HCT116 (cell line): ENCODE measurements at regions not wholly inside any gene's neighbourhood (a gene's known extent, or its start where the extent isn't known, plus 50 kb on each side); places are given as distances from the start of the nearest gene placed in this dataset.

ENCODE experiments used
- ATAC-seq: fragments of 200-7000 bp; cut with Tn5 transposase; 2 replicates; pipeline ENCODE4 v1.9.1; 2020; ENCODE audit warnings: mild to moderate bottlenecking, moderate library complexity
- BruUV-seq: library from RNA; stranded (reverse); fragments of 400-500 nt; replicated peaks from 2 replicates; lab custom pipeline; 2021; lab: Mats Ljungman, UMichigan
- CTCF ChIA-PET: fragments of 300-600 bp; sonication (Branson Sonifier 250); formaldehyde crosslinking; loops from one replicate; lab custom pipeline; 2021; ENCODE audit warnings: antibody characterized with exemption; lab: Charles Lee
- POLR2A ChIA-PET: fragments of 300-600, 350-600 bp; sonication (Branson Sonifier 250); formaldehyde crosslinking; loops from one replicate; lab custom pipeline; 2021; ENCODE audit warnings: antibody characterized with exemption; lab: Charles Lee
- RAD21 ChIA-PET, 2 experiments: fragments of 300-600 bp; sonication (Branson Sonifier 250); formaldehyde crosslinking; loops; one replicate each; lab custom pipeline; 2023; ENCODE audit warnings: low total read pairs in 2 of 2; ENCODE audit not compliant: uncharacterized antibody in 2 of 2, unreplicated experiment in 2 of 2, low non-redundant PET in 1 of 2; lab: Charles Lee
- DNase-seq: peaks from one replicate; pipeline ENCODE4 v3.0.0-alpha.2; 2010; ENCODE audit warnings: low read depth, low spot score
- H2AFZ ChIP-seq: fragments of 200-600 bp; shearing (Covaris generic), sonication (generic); 2 replicates; pipeline ENCODE4 v1.6.1; 2017; ENCODE audit warnings: low read depth, mixed run types, mixed read lengths, antibody characterized with exemption, low read length; ENCODE audit not compliant: poor library complexity, severe bottlenecking
- H3K27ac ChIP-seq: 2 replicates; pipeline ENCODE4 v1.5.1; 2012; ENCODE audit warnings: low read depth, low read length
- H3K27me3 ChIP-seq: fragments of 200-600 bp; sonication (generic); 2 replicates; pipeline ENCODE4 v1.6.1; 2016; ENCODE audit warnings: mixed run types, low read length, mixed read lengths; ENCODE audit not compliant: insufficient read depth
- H3K36me3 ChIP-seq, 2 experiments: fragments of 200-500 bp in 1 of 2; fragments of 200-600 bp in 1 of 2; sonication (Bioruptor generic) in 1 of 2; sonication (generic) in 1 of 2; 2 replicates each; pipeline versions ENCODE4 v1.5.1 to v1.6.1; 2014 to 2016; ENCODE audit warnings: low read length in 2 of 2, inconsistent platforms in 1 of 2, mixed read lengths in 1 of 2, mixed run types in 1 of 2; ENCODE audit not compliant: insufficient read depth in 2 of 2, control insufficient read depth in 1 of 2
- H3K4me1 ChIP-seq, 2 experiments: fragments of 200-600 bp in 1 of 2; sonication (generic) in 1 of 2; 2 replicates each; pipeline versions ENCODE4 v1.5.1 to v1.6.1; 2012 to 2017; ENCODE audit warnings: low read length in 2 of 2, inconsistent platforms in 1 of 2, mild to moderate bottlenecking in 1 of 2, mixed read lengths in 1 of 2, mixed run types in 1 of 2, moderate library complexity in 1 of 2; ENCODE audit not compliant: insufficient read depth in 2 of 2, control insufficient read depth in 1 of 2
- H3K4me2 ChIP-seq: fragments of 200-600 bp; sonication (generic); 2 replicates; pipeline ENCODE4 v1.6.1; 2017; ENCODE audit warnings: mixed run types, low read length, mixed read lengths
- H3K4me3 ChIP-seq, 2 experiments: fragments of 200-600 bp in 1 of 2; sonication (generic) in 1 of 2; replicated peaks in 1 of 2; 2 replicates each; pipeline ENCODE4 v1.5.1; 2011 to 2016; ENCODE audit warnings: low read length in 2 of 2, control low read depth in 1 of 2, low read depth in 1 of 2, mild to moderate bottlenecking in 1 of 2, mixed read lengths in 1 of 2, mixed run types in 1 of 2
- H3K79me2 ChIP-seq: fragments of 200-600 bp; sonication (generic); 2 replicates; pipeline ENCODE4 v1.6.1; 2017; ENCODE audit warnings: mild to moderate bottlenecking, mixed run types, low read length, moderate library complexity, mixed read lengths; ENCODE audit not compliant: insufficient read depth
- H3K9ac ChIP-seq: fragments of 200-600 bp; sonication (generic); 2 replicates; pipeline ENCODE4 v1.6.1; 2016; ENCODE audit warnings: low read length, mixed read lengths
- H3K9me2 ChIP-seq: fragments of 200-600 bp; sonication (generic), shearing (Covaris generic); 2 replicates; pipeline ENCODE4 v1.6.1; 2017; ENCODE audit warnings: mixed run types, mild to moderate bottlenecking, moderate library complexity; ENCODE audit not compliant: insufficient read depth
- H3K9me3 ChIP-seq, 2 experiments: fragments of 200-500 bp in 1 of 2; fragments of 200-600 bp in 1 of 2; sonication (Bioruptor generic) in 1 of 2; sonication (generic) in 1 of 2; 2 replicates each; pipeline ENCODE4 v1.6.1; 2014 to 2017; ENCODE audit warnings: low read length in 2 of 2, mixed read lengths in 2 of 2, inconsistent platforms in 1 of 2, low read depth in 1 of 2, mild to moderate bottlenecking in 1 of 2, mixed run types in 1 of 2, moderate library complexity in 1 of 2; ENCODE audit not compliant: control insufficient read depth in 1 of 2, insufficient read depth in 1 of 2
- H4K20me1 ChIP-seq: fragments of 200-600 bp; sonication (generic), shearing (Covaris generic); 2 replicates; pipeline ENCODE4 v1.6.1; 2017; ENCODE audit warnings: mixed run types, mild to moderate bottlenecking, moderate library complexity; ENCODE audit not compliant: insufficient read depth
- CBX3 ChIP-seq: IDR thresholded peaks from 2 replicates; pipeline ENCODE4 v1.6.1; 2012; ENCODE audit warnings: low read depth
- CTCF ChIP-seq, 3 experiments: fragments of 200-600 bp in 1 of 3; sonication (generic) in 1 of 3; IDR thresholded peaks in 2 of 3; conservative IDR thresholded peaks in 1 of 3; 2 replicates each; pipeline ENCODE4 v1.5.1; 2012 to 2017; ENCODE audit warnings: low read depth in 2 of 3, low read length in 2 of 3, antibody characterized with exemption in 1 of 3, borderline replicate concordance in 1 of 3, control low read depth in 1 of 3, mild to moderate bottlenecking in 1 of 3, mixed read lengths in 1 of 3, mixed run types in 1 of 3, moderate library complexity in 1 of 3; ENCODE audit not compliant: insufficient read depth in 1 of 3
- EZH2phosphoT487 ChIP-seq: fragments of 200-600 bp; IDR thresholded peaks from 2 replicates; pipeline ENCODE4 v1.6.1; 2018; ENCODE audit warnings: antibody characterized with exemption, borderline replicate concordance
- FOSL1 ChIP-seq: IDR thresholded peaks from 2 replicates; pipeline ENCODE4 v1.6.1; 2012; ENCODE audit warnings: low read depth
- YY1 ChIP-seq: IDR thresholded peaks from 2 replicates; pipeline ENCODE4 v1.6.1; 2011; ENCODE audit warnings: low read length, low read depth, moderate library complexity, mild to moderate bottlenecking; ENCODE audit not compliant: insufficient replicate concordance; ENCODE audit errors: extremely low read depth
- ZBTB33 ChIP-seq: IDR thresholded peaks from 2 replicates; pipeline ENCODE4 v1.6.1; 2011; ENCODE audit warnings: mild to moderate bottlenecking, low read length, moderate library complexity; ENCODE audit not compliant: insufficient replicate concordance; ENCODE audit errors: extremely low read depth
- intact Hi-C: fragments of 100-400 bp; cut with micrococcal nuclease; formaldehyde crosslinking; loops from 2 replicates; pipeline ENCODE4 v1.10.0; 2022

DNA sequence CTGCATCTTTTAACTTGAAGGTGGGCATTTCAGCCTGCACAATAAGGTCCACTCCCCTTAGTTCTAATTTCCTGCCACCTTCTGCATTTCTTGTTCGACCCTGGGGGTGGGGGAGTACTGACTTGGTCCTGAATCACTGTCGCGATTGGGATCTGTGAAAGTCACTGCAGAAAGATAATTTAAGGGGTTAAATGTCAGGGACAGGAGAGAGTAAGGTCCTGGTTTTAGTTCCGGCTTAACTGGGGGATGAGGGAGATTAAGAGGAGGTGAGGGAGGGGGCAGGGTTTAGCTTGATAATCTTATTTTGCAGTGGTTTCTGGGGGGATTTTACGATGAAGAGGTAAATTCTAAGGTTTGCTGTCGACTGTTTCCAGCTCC, 128.1 kb downstream of the MRPS6 start:
- TF ChIP-seq CBX3 = no peak
- TF ChIP-seq FOSL1 = no peak
- no peak for TF ChIP-seq EZH2phosphoT487
- no peak for TF ChIP-seq ZBTB33
- TF ChIP-seq CTCF (IDR thresholded peaks at IDR 0.05 in 2 of 3, conservative IDR thresholded peaks at IDR 0.05 in 1 of 3; ENCODE audit: borderline replicate concordance in 1 of 3, insufficient read depth in 1 of 3, low read depth in 2 of 3, low read length in 2 of 3) = no peak
- no peak for TF ChIP-seq YY1
- TF ChIP-seq, all 23 proteins: peak for 0
- Histone ChIP-seq H3K4me3 (peak overlapping the region; percentile 41 to 43), H3K27me3 (no peaks in the 10 kb centered on the region), H3K4me1 (peaks cover 8 to 17% of the 10 kb centered on the region in 2 experiments), H3K9ac (peak overlapping the region; percentile 48; the same call in 1 of the 2 replicates), H3K9me3 (no peaks in the 10 kb centered on the region), H3K27ac (no peak overlapping the region), H2AFZ (peak overlapping the region; percentile 32), H3K4me2 (peak overlapping the region; percentile 77), H3K36me3 (no peaks in the 10 kb centered on the region), H3K9me2 (no peaks in the 10 kb centered on the region), H4K20me1 (no peaks in the 10 kb centered on the region), H3K79me2 (no peaks in the 10 kb centered on the region)
- intact Hi-C loops = no loop called here
- ChIA-PET RAD21 (interaction anchor here (0.7 to 1.0 kb wide), 2 partner anchors 254 to 258 kb away, joined by 3 read pairs; no protein-coding TSS in a partner anchor), POLR2A (no interaction called here), CTCF (interaction anchor here (0.7 to 2.3 kb wide), 3 partner anchors 72 to 278 kb away, joined by 3 to 12 read pairs (median 5); no protein-coding TSS in a partner anchor)
- DNase-seq = no peak
- no TSS peak for BruUV-seq
- peak; percentile 12 for ATAC-seq
